GM21360 (cell line): ENCODE measurements at regions not wholly inside any gene's neighbourhood (a gene's known extent, or its start where the extent isn't known, plus 50 kb on each side); places are given as distances from the start of the nearest gene placed in this dataset.
"Not testable (repeated sequence)": the region's sequence is repeated elsewhere in the genome, so short reads cannot be mapped to it uniquely, and the experiment has no call there.

Experiments used
- ATAC-seq: cut with Tn5 transposase; IDR thresholded peaks from one replicate; pipeline ENCODE4 v1.9.1; 2021; ENCODE audit warnings: mild to moderate bottlenecking, moderate library complexity; ENCODE audit not compliant: unreplicated experiment

DNA sequence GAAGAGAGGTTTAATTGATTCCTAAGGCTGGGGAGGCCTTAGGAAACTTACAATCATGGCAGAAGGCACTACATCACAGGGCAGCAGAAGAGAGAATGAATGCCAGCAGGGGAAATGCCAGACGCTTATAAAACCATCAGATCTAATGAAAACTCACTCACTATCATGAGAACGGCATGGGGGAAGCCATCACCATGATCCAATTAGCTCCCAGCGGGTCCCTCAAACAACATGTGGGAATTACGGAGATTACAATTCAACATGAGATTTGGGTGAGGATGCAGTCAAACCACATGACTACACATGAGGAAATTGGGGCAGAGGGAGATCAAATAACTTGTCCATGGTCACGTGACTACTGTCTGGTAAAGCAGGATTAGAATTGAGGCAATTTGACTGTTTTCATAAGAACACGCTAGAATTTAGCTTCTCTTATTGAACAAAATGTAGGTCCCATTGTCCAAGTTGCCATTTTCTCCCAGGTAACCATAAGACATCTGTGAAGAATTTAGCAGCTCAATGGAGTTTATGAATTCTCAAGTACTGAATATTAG lies 445.1 kb upstream of the CDH20 start:
- ATAC-seq, result no peak

GRCh38 chr18:60889442-60889841 lies 443.8 kb upstream of the CDH20 start:
- ATAC-seq, result no peak

DNA sequence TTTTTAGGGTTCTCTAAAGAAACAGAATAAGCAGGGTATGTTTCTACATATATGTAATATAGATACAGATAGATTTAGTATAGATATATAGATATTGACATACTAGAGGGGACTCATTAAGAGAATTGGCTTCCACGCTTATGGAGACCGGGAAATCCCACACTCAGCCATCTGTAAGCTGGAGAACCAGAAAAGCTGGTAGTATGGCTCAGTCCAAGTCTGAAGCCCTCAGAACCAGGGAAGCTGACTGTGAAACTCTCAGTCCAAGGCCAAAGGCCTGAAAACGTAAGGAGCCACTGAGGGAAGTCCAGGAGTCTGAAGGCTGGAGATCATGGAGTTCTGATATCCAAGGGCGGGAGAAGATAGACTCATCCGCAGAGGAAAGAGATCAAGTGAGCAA lies 441.3 kb upstream of the CDH20 start:
- ATAC-seq, result no peak

DNA sequence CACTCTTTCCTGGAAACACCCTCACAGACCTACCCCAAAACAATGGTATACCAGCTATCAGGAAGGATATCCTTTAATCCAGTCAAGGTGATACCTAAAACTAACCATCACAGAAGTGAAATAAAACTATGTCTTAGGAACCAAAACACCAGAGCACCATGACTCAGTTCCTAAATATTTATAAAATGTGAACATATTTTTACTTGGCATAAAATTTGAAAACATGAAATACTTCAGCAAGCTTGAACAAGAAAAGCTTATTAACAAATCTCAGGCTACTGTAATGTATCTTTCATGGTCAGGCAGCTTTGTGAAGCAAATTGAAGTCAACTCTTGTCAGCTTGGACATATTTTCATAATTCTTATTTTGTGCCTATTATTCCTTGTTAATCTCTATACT lies 440.8 kb upstream of the CDH20 start:
- ATAC-seq, result no peak

DNA sequence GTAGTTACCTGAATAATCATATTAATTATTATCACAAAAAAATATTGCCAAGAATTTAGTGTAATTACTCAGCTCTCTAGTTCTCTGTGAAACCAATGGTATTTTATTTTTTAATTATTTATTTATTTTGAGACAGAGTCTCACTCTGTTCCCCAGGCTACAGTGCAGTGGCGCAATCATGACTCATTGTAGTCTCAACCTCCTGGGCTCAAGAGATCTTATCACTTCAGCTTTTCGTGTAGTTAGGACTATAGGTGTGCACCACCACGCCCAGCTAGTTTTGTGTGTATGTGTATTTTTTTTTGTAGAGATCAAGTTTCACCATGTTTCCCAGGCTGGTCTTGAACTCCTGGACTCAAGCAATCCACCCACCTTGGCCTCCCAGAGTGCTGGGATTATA lies 440.4 kb upstream of the CDH20 start:
- no peak for ATAC-seq

DNA sequence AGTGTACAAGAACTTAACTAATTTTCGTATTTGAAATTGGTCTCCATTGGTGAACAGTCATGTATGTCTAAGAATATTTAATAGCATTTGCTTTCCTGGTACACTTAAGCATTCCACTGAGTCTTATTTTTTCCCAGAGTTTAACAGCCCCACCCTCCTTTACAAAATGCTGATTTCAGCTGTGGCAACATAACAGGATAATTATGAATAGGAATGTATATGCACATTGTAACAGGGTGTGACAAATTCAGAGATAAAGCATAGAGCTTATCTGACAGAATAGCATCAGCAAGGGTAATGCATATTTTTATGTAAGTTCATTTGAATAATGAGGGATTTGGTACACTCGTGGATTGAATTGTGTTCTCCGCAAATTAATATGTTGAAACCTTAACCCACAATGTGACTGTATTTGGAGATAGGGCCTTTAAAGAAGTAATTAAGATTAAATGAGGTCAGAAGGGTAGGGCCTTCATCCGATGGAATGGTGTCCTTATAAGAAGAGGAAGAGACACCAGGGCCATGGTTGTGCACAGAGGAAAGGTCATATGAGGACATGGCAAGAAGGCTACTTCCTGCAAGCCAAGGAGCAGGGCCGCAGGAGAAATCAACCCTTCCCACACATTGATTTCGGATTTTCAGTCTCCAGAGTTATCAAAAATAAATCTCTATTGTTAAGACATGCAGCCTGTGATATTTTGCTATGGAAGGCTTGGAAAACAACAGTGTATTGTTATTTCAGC lies 439.7 kb upstream of the CDH20 start:
- ATAC-seq, result no peak

- no peak for ATAC-seq
These were observed 438.8 kb upstream of the CDH20 start for GRCh38 chr18:60894254-60894945.

DNA sequence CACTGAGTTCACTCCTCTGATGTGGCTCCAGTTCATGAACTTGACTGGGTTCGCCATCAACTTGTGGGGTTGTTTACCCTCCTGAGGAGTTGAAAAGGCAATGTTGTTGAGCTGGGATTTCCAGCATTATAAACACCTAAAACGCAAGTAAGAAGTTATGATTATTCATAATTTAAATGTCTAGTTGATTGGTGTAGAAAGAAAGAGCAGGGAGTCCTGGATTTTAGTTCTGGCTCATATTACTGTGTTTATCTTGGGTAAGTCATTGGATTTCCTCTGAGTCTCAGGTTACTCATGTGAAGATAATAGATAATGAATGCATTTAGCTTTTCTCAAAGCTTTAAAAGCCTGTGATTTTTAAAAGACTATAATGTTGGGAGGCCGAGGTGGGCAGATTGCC lies 438.0 kb upstream of the CDH20 start:
- ATAC-seq, result no peak

GRCh38 chr18:60898111-60898510 lies 435.1 kb upstream of the CDH20 start:
- ATAC-seq, result no peak

GRCh38 chr18:60905699-60906098 lies 427.5 kb upstream of the CDH20 start:
- no peak for ATAC-seq

DNA sequence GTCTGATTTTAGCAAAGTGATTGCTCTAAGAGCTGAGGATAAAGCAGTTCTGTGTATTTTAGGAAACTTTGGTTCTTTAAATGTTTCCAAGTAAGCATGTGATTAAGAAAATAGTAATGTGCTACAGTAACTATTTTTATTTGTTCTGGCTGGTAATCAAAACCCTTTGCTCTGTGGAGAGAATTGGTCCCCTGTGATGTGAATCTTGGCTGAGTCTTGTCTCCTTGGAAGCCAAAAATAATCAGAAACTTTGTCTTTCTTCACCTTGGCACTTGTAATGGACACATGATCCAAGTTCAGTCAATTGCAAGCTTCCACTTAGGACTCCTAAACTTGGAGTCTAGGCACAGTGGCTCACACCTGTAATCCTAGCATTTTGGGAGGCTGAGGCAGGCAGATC lies 422.7 kb upstream of the CDH20 start:
- no peak for ATAC-seq

DNA sequence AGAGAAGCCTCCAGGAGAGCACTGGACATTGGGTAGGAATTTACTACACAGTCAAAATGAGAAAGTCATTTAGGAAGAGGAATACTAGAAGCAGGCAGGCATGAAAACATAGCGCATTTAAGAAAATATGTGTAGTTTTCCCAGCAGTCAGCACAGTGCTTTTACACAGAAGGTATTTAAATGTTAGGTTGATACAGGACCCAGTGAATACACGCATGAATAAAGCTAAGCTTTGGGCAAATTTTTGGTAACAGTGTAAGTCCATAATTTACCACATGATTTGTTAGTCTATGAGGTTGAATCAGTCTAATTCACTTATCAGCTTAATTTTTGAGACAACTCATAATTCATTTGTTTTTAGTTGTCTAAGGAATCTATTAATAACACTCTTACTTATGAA lies 421.7 kb upstream of the CDH20 start:
- no peak for ATAC-seq

DNA sequence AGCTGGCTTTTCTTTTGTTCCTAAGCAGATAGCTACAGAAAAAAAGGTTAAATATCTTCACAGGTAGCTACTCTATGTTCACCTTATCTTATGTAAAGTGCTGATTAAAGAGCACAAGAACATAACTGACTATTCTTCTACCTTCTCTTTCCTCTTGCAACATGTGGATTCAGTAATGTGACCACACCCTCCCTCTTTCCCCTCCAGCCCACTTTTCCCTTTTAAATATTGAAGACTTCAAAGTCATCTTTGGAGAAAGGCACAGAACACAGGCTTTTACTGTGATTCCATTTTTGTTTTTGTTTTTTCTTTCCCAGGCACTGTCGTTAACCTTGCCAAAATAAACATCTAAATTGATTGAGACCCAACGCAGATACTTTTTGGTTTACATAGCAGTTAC lies 418.1 kb upstream of the CDH20 start:
- no peak for ATAC-seq

DNA sequence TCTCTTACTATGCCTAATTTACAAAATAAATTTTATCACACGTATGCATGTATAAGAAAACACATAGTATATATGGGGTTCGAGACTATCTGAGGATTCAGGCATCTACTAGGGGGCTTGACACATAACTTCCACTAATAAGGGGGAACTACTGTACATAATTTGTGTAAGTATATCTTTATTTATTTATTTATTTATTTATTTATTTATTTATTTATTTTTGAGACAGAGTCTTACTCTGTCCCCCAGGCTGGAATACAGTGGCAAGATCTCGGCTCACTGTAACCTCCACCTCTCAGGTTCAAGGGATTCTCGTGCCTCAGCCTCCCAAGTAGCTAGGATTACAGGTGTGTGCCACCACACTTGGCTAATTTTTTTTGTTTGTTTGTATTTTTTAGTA lies 414.4 kb upstream of the CDH20 start:
- ATAC-seq, result not testable (repeated sequence)

- ATAC-seq, result no peak
These were observed 407.3 kb upstream of the CDH20 start for GRCh38 chr18:60925892-60926291.

GRCh38 chr18:60929966-60930365 lies 403.3 kb upstream of the CDH20 start:
- ATAC-seq, result no peak

DNA sequence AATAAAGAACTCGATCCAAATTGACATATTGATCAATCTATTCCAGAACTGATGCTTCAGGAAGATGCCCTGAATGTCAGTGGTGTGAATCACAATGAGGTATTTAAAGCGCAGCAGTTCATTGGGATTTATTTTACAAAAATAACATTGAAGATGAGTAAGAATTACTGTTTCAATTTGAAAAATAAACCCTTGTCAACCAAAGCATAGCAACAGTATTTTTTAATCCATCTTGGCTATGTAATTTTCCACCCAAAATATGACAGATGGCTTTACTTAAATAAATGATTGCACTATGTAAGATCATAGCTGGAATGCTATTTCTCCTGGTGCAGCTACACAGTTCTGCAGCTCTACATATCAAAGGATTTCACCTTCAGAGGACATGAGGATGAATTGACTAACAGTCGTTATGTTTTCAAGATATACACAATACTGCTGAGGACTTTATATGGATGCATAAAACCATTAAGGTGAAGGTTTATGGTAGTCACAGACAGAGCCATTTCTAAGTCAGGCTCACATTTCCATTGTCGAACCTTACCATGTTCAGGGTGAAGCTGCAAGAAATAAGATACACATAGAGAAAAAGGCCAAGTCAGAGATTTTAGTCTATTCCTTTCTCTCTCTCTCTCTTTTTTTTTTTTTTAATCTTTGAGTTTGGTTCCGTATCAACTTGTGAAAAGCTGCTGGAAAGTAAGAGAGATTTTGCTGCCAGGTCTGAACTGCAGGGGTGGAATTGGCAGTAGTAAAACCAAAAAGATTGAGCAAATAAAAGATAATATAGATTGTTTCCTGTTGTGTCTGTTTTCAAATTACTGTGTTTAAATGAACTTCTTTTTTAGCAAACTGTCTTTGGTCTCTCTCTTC lies 398.0 kb upstream of the CDH20 start:
- no peak for ATAC-seq

- ATAC-seq, result no peak
These were observed 397.1 kb upstream of the CDH20 start for GRCh38 chr18:60936101-60936500.

DNA sequence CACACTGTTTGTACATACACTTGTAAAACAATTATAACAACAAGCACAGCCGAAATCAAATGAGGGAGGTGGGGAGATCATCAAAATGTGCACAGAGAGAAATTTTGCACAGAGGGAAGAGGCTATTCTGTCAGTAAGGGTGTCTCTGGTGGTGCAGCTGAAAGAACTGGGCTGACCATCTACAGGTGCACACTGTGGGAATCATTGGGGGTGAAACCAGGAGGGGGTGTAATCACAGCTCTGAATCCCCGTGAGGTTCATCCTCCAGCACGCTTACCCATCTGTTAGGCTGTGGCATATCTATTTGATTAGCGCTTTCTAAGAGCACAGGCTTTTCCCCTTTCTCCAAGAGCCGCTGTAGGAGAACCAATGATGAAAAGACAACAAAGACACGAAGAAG lies 389.9 kb upstream of the CDH20 start:
- ATAC-seq, result no peak

DNA sequence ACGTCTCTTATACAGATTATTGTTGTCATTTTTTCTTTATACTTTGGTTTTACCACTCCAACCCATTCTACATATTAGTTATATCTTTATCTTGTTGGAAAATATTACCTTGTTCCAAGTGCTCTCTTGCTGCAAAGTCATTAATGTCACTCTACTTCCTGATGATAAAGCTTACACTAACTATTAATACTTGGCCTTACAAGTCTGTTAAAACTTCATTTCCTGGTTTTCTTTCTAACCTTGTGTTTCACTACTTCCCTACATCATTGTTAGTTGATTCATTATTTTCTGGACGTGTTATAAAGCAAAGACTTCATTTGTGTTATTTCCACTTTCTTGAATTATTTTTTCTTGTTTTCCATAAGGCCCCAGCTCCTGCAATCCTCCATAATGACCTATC lies 382.6 kb upstream of the CDH20 start:
- ATAC-seq, result no peak

DNA sequence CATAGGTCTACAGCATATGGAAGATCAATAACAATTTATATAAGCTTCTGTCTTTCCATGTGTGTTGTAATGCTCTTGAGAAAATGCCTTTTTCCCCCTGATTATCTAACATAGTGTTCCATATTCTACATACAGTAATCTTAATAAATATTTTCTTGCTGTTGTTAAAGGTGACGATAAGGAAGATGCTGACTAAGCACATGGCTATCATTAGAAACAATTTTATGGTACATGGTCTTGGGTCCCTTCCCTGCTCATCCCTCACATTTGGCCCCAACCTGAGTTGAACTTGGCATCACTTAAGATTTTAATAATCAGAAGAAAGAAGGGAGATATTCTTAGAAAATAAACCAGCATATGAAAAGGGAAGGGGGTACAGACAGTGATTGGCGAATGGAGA lies 382.1 kb upstream of the CDH20 start:
- ATAC-seq, result no peak
